Embryonic facial prominence (tissue), 1 donor: ENCODE measurements at regions not wholly inside any gene's neighbourhood (a gene's known extent, or its start where the extent isn't known, plus 50 kb on each side); places are given as distances from the start of the nearest gene placed in this dataset.

Experiments used
- DNase-seq: peaks from one replicate; pipeline ENCODE4 v3.0.0-alpha.2; 2016; ENCODE audit errors: extremely low spot score

DNA sequence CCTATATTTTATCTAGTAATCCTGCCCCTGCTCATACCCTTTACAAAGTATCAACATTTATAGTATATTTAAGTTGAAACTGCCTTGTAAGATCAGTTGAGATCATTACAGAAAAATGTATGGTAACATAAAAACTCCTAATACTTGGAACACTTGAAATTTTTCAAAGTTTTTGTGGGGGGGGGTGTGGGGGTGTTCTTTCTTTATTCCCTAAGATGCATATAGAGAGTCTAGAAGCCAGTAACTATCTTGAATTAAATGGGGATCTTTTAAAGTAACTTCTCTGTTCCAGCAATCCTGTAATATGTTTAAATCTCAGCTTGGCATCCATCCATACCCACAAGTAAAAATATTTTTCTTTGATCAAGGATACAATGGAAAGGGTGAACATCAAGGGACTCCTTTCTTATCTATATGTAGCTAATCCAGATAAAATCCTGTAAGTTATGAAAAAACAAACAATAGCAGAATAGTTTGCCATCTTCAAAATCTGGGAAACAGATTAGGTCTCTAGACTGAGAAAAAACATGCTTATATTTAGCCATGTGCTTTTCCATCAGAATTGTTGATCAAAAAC lies 455.3 kb downstream of the MEIS1 start:
- DNase-seq: no peak

DNA sequence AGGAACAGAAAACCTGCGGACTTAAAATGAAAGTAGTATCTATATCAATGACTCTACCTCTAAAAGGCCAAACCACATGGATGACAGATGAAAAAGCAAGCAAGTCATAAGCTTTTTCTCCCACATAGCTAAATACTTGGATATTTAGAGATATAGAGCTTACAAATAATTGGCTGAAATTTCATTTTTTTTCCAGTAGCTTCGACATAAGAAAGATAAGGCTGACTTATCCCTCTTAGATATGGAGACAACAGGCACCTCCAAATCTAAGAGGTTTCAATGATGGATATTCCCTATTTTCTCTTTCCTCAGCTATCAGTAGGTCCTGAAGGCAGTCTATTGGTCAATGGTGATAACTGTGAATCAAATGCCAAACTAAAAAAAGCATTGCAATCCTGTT lies 460.3 kb downstream of the MEIS1 start:
- no peak for DNase-seq

DNA sequence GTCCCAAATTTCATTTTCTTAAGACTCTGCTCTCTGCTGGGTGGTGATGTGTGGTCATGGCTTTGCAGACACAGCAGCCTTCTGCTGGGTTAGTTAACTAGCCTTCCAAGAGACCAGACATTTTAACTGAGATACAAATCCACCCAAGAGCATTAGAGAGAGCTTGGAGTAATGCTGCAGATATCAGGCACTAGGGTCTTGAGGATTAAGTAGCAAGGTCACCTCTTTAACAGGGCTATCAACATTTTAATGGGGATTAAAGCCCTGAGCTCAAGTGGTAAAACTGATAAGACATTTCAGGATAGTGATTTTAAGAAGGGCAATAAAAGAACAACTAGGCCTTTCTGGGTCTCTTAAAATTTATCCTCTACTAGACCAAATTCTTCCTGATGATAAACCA lies 461.2 kb downstream of the MEIS1 start:
- DNase-seq: no peak

DNA sequence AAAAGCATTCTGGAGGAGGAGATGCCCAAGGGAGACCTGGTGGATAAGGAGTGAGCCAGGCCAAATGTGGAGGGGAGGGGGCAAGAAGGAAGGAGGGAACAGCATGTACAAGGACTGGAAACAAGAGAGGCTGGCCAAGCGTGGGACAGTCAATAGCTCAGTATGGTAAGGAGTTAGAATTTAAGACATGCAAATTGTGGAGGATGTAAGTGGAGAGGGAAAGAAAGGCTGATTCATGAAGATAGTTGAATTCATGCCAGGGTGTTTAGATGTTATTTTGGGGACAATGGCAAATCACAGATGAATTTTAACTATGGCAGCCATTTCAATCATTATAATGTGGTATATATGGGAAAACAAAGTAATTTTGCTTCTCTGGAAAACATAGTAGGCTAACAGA lies 462.3 kb downstream of the MEIS1 start:
- DNase-seq: no peak

DNA sequence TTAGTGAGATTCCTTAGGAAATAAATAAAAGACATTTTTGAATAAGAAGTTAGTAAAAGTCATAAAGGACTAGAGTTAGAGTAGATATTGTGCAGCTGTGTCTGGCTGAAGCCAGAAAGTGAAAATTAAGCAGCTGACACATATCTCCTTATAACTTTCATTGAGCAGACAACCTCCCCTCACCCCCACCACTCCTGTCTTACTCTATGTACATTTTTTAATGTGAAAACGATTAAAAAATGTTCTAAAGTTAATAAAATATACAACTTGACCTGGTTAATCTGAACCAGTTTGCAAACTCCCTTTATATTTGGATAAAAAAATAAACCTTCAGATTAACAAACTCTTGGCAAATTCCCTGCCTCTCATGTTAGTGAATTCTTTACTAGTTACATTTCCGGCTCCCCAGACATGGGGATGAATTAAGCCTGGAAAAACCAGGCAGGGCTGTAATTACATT lies 462.8 kb downstream of the MEIS1 start:
- DNase-seq: no peak

DNA sequence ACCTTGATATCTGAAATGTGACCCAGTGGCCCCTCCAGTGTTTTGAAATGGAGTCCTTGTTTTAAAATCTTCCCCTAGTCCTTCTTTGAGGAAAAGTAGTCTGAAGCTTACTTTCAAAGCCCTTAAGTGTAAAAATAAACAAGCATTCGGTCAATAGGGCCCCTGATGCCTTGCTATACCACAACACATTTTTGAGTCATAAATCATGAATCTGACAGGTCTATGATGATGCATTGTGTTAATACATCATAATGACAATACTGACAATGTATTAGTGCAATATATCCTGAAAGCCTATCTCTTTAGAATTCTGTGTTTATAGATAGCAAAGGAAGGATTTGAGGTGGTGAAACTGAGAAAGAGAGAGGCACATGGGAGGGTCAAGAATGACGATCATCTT lies 464.2 kb downstream of the MEIS1 start:
- no peak for DNase-seq

DNA sequence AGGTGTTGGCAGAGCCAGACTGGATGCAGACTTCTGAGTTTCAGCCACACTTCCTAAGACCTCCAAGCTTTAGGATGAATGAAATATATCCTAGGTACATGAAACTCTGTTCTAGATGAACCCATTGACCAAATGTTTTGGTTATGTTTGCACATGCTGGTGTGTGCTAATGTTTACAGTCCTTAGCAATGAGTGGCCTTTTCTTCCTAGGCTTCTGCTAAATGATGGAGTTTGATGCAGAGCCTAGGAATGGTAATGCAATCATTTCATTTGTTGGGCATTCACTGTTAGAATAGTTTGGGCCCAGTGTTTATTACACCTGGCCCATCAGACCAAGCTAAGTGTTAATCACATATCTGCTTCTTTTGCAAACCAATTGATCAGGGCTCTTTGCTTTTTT lies 464.7 kb downstream of the MEIS1 start:
- DNase-seq: no peak

DNA sequence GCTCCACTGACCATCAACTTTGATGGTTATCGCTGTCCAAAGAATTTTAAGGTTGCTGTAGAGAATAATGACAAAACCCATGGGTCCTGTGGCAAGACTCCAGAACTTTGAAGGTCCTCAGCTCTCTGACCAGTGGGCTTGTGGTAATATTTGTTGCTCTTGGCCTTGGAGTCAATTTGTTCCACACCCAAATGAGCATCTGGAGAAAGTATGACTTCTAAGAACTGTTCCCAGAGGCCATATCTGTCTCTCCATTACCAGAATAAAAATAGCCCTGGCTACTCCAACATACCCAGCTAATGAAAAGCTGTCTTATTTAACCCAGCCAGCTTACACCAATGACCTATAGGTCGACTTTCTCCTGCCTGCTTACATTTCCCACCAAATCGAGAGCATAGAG lies 466.4 kb downstream of the MEIS1 start:
- DNase-seq: no peak

DNA sequence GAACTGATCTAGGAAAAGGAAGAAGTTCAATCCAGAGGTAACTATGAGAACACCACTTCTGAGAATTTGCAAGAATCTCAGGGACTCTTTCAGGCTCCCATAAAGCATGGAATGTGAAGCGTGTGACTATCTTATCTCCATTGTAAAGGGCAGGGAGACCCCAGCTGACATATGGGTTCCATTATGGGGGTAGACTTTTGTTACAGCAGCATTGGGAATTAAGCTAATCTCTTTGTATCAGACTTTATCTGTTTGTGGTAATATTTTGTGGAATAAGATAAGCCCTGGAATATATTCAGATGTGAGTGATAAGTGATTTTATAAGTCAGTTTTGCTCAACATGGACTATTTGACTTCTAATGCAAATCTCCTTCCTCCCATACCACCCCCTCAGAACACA lies 468.3 kb downstream of the MEIS1 start:
- DNase-seq: no peak

DNA sequence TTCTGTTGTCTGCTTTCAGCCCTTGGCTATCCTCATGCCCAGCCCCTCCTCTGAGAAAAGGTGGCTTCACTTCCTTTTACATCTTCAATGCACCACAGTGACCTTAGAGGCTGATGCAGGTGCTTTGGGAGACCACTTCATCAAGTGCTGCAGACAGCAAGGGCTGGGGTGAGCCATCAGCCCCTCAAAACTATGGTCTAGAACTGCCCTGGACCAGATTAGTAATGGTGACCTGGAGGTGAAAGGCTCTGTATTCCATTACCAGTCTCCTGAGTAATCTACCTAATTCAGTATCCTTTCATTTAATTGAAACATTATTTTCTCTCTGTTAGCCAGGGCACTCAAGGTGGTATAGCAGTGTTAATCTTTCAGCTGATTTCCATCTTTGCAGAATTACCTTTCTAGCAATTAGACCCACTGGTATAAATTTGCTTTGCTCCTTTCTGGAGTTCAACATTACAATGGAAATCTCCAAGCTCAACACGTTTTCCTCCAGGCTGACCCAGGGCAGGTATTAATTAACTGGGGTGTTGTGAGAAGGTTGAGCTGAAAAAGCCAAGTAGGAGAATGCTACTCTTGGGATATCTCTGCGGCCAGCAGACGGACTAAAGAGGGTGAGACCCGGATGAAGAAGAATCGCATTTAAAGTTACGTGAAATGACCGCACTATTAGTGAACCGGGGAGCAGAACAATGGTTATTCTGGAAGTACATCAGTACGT lies 469.0 kb downstream of the MEIS1 start:
- DNase-seq: no peak

DNA sequence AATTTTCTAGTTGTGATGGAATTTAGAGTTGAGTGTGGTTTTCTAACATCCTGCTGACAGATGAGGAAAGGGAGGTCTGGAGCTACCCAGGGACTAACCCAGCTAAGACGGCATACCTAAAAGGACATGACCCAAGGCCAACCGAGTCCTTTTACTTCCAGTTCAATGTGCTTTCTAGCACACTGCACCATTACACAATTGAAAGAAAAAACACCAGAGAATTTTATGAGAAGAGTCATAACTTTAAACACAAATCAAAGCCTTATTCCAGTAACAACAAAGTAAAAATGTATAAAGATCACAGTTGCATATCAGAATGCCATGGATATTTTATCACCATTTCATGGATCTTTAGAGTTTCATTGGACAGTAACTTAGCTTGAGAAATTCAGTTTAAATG lies 480.3 kb downstream of the MEIS1 start:
- DNase-seq: no peak

DNA sequence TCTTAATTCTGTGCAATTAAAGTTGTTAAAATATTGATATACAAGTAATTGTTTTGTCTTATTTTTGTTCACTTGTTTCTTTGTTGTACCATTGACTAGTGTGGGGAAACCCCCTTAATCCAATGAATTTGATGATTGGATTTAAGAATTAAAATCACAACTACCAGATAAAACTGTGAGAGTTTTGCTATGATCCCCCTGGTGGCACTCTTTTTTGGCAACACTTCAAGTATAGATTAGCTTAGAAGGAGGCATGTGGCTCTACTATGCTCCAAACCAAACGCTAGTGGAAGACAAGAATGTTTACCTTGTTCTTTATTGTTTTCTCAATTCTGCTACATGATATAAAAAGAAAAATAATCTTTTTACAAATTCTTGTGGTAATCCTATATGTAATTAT lies 477.8 kb upstream of the ETAA1 start:
- DNase-seq: no peak

DNA sequence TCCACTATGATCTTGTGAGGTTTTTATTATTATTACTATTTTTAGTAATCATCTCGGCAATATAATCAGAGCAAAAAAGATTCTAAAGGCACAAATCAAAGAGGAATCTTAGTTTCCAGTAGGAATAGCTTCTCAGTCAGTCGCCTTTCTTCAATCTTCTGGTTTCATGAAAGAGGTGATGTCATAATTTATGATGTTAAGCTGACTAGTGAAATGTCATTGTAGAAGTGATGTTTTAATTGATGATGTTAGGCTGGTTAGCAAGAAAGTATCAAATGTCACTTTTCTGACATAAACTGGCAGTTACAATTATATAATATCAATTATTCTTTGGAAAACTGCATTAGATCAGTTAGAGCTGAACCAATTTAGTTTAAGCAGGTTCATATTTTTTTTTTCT lies 476.7 kb upstream of the ETAA1 start:
- DNase-seq: no peak

DNA sequence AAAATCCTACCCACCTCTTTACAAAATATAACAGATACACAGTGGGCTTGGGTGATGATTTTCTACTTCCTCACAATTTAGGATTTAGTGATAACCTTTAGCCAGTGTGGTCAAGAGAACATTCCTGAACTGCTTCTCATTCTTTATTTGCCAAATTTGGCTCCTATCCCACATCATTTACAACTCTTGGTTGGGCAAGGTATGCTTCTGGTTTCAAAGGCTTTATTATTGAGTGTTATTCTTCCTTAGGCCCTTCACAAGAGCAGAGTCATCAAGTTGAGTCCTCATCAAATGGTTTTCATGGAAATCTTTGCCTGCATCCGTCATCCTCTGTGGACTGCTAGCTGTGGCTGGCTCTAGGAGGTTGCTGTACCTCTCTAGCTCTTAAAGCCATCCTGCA lies 472.0 kb upstream of the ETAA1 start:
- no peak for DNase-seq

DNA sequence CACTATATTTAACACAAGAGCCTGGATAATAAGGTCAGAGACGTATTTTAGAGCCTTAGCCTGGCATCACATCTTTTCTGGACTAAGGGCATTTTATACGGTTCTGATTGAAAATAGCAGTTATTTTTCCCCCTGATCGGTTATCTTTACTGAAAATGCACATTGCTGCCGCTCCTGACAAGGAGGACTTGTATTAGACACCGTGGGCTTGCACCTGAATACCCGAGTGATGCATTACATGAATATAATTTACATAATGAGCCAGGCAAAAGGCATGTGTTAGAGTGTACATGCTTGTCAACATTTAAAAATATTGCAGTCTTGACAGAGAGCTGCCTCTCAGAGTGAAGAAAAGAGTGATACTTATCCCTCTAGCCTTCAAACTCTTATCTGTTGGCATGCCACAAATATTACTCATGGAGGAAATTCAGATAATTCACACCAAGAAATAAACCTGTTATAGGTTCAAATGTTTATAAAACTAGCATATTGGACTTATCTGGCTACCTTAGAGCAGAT lies 470.5 kb upstream of the ETAA1 start:
- no peak for DNase-seq

DNA sequence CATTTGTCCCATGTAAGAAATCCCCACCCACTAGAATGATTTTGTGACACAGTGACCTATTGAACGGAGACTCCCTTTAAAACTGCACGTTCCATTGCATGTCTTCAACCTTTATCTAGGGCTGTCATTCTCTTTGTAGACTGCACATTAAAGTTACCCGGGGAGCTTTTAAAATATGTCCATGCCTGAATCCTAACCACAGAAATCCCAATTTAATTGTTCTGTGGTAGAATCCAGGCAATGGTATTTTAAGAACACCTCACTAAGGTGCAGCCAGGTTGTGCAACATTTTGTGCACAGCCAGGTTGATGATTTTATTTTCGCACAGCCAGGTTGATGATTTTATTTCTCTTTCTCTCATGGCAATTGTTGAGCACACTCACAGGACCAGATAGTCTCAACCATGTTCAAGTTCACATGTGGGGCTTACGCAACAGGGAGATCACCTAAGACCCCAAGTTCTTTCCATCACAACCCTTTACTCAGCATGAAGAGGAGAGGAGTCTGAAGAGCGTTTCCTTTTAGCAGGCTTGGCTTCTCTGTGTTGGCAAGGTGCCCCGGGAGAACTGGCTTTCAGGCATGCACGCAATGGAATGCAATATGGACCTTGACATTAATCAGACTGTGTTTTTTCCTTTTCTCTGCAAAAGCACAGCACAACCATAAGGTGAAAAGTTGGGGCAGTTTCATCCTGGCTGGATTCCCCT lies 467.3 kb upstream of the ETAA1 start:
- DNase-seq: no peak

DNA sequence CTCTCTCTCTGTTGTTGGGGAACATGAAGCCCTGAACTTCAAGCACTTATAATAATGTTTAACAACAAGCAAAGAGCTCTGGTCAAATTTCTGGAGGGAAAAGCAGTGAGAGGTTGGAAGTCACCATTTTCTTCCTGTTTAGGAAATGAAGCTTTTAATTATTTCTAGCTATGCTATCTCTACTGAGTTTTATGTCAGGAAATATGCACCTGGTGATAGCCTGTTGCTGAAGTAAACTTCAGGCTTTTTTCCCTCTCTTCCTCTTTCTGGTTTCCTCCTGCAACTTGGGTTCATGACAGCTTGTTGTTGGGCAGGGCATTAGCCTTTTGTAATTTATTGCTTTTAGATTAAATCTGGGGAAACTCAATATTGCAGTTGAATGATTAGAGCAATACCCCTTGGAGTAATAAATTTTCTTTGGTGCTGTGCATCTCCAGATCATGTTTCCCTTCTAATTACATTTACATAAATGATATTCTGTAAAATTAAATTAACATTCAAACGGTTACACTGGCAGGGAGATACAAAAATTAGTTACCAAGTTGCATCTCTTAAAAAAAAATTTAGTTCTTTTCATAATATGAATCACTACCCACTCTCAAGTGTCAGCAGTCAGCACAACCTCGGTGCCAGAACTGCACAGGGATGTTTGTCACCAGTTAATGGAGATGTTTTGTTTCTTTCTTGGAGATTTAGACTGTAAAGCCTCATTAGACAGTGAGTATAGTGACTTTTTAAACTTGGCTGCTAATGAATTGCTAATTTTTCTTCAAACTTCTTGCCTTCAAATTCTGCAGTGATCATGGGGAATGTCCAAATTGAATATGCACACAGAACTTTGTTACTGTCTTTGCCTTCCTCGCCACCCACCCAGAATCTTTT lies 466.6 kb upstream of the ETAA1 start:
- DNase-seq: no peak

DNA sequence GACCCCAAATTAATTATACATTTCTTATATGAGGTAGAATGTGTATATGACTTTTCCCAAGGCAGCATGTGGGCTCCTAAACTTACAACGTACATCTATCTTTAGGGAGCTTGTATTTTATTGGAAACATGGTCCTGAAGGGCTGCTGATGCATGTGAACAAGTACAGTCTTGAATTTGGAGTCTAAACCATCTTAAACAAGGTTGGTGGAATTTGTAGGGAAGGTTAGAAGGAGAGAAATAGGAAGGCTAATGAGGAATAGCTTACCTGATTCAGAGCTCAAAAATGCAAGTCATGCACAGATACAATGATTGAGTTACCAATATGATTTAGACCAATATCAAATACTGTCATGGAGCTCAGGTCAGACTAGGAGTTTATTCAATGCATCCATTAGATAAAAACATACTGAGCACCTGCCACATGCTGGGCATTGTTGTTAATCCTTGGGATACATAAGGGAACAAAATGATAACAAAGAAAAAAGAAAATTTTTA lies 458.6 kb upstream of the ETAA1 start:
- no peak for DNase-seq

DNA sequence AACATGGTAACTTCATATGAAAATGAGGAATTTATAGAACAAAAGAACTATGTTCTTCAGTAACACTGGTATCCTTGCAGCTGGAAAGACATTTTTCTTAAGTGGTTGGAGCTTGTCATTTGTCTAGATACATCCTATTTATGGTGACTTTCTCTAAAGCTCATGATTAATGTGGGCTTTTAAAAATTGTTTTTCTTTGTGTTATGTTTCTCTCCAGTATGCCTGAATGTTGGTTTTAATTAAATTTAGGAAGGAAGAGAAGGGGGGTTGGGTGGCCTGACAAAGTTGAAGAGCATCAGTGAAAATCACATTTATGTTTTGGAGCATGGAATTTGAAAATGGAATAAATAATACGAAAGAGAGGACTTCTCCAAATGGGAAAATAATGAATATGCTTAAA lies 457.1 kb upstream of the ETAA1 start:
- no peak for DNase-seq

DNA sequence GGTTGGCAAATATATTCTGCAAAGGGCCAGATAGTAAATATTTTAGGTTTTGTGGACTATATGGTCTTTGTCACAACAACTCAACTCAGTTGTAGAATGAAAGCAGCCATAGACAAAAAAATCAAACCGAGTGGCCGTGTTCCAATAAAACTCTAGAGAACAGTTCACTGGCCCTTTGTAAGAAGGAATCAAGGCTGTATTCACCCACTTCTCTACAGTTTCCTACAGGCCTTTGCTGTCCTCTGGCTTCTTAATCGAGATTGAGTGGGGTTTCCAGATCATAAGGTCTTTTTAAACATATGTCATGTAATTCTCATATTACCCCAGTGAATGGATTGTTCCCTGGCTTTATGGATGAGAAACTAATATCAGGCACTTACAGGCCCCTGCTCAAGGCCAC lies 448.9 kb upstream of the ETAA1 start:
- DNase-seq: no peak

DNA sequence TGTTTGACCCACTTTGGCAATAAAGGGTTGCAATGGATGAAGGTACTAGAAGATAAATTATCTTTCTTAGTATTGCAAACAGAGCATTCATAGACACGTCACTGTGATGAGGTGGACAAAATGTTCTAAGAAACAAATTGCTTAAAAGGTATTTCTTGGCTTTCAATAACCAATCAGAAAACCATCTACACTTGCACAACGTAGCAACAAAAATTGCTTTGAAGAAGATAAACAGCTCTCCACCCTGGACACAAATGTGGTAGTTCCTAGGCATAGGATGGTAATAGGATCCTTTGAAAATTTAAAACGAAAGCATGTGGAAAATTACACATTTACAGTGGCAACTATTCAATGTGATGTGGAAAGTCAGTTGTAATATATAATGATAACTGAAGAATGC lies 439.9 kb upstream of the ETAA1 start:
- no peak for DNase-seq

DNA sequence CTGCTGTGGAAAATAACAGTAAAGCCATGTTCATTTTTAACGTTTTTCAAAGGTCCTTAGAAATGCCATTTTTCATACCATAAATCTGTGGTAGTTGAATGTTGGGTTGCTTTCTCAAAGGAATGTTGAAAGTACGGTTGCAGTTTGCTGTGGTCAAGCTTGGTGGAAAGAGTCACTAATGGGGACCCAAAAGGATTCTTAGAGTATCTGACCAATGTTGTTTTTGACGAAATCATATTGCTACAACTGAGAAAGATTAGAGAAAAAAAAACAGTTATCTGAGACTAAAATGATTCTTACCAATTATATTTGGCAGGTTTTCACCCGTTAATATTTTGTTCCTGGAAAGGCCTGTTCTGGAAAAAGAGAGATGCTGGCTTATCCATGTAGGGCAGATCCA lies 439.5 kb upstream of the ETAA1 start:
- DNase-seq: no peak
